IMR-90 (cell line): ENCODE measurements at regions not wholly inside any gene's neighbourhood (a gene's known extent, or its start where the extent isn't known, plus 50 kb on each side); places are given as distances from the start of the nearest gene placed in this dataset.

Experiments used
- ATAC-seq: fragments of 200-7000 bp; cut with Tn5 transposase; 2 replicates; pipeline ENCODE4 v1.9.1; 2020; ENCODE audit warnings: low read depth, mild to moderate bottlenecking, moderate library complexity
- BruUV-seq: library from RNA; stranded (reverse); fragments of 400-500 nt; replicated peaks from 2 replicates; lab custom pipeline; 2021; lab: Mats Ljungman, UMichigan
- CTCF ChIA-PET: fragments of 300-600 bp; formaldehyde crosslinking; extraction: SDS; loops from one replicate; lab custom pipeline; 2021; ENCODE audit warnings: antibody characterized with exemption; lab: Yijun Ruan, JAX
- POLR2A ChIA-PET: fragments of 300-600 bp; sonication (Branson Sonifier 250); formaldehyde crosslinking; loops from one replicate; lab custom pipeline; 2022; ENCODE audit warnings: antibody characterized with exemption; ENCODE audit not compliant: unreplicated experiment; lab: Charles Lee
- DNase-seq: peaks from one replicate; pipeline ENCODE4 v3.0.0; 2013
- H2AFZ ChIP-seq: replicated peaks from 2 replicates; pipeline ENCODE3; 2013; ENCODE audit warnings: low read length, mild to moderate bottlenecking; ENCODE audit not compliant: poor library complexity
- H2AK5ac ChIP-seq: 2 replicates; pipeline ENCODE4 v1.6.1; 2013; ENCODE audit warnings: low read depth, low read length, inconsistent platforms
- H2AK9ac ChIP-seq: replicated peaks from 2 replicates; pipeline ENCODE3; 2013; ENCODE audit warnings: mild to moderate bottlenecking, low read depth, low read length, moderate library complexity; ENCODE audit not compliant: poor library complexity
- H2BK120ac ChIP-seq: 2 replicates; pipeline ENCODE4 v1.6.1; 2013; ENCODE audit warnings: low read depth, low read length, inconsistent platforms
- H2BK15ac ChIP-seq: 3 replicates; pipeline ENCODE4 v1.6.1; 2013; ENCODE audit warnings: low read depth, low read length, inconsistent platforms
- H2BK20ac ChIP-seq: 2 replicates; pipeline ENCODE4 v1.6.1; 2013; ENCODE audit warnings: low read depth, mild to moderate bottlenecking, inconsistent platforms, low read length, moderate library complexity
- H2BK5ac ChIP-seq: 2 replicates; pipeline ENCODE4 v1.6.1; 2013; ENCODE audit warnings: mild to moderate bottlenecking, low read depth, low read length, inconsistent platforms; ENCODE audit not compliant: poor library complexity, severe bottlenecking
- H3K14ac ChIP-seq: replicated peaks from 2 replicates; pipeline ENCODE4 v1.6.1; 2013; ENCODE audit warnings: low read depth, low read length, inconsistent platforms
- H3K18ac ChIP-seq: 2 replicates; pipeline ENCODE4 v1.6.1; 2013; ENCODE audit warnings: low read depth, low read length, control low read depth
- H3K23ac ChIP-seq: 2 replicates; pipeline ENCODE4 v1.6.1; 2013; ENCODE audit warnings: low read depth, low read length, inconsistent platforms
- H3K27ac ChIP-seq: 2 replicates; pipeline ENCODE4 v1.5.1; 2013; ENCODE audit warnings: mild to moderate bottlenecking, control low read depth, low read length; ENCODE audit not compliant: insufficient read depth
- H3K27me3 ChIP-seq: 2 replicates; pipeline ENCODE4 v1.6.1; 2013; ENCODE audit warnings: low read length; ENCODE audit not compliant: control insufficient read depth, insufficient read depth
- H3K36me3 ChIP-seq: 2 replicates; pipeline ENCODE4 v1.6.1; 2013; ENCODE audit warnings: low read length, mixed read lengths; ENCODE audit not compliant: control insufficient read depth, insufficient read depth
- H3K4ac ChIP-seq: 2 replicates; pipeline ENCODE4 v1.6.1; 2013; ENCODE audit warnings: low read depth, low read length, inconsistent platforms
- H3K4me1 ChIP-seq: 2 replicates; pipeline ENCODE4 v1.6.1; 2013; ENCODE audit warnings: low read length, mixed read lengths; ENCODE audit not compliant: control insufficient read depth, insufficient read depth
- H3K4me2 ChIP-seq: 2 replicates; pipeline ENCODE4 v1.6.1; 2013; ENCODE audit warnings: low read depth, mild to moderate bottlenecking, control low read depth, low read length, moderate library complexity
- H3K4me3 ChIP-seq: 2 replicates; pipeline ENCODE4 v1.5.1; 2013; ENCODE audit warnings: low read depth, mild to moderate bottlenecking, control low read depth, low read length, moderate library complexity; ENCODE audit not compliant: insufficient read depth
- H3K56ac ChIP-seq: 2 replicates; pipeline ENCODE4 v1.6.1; 2013; ENCODE audit warnings: low read length, inconsistent platforms; ENCODE audit not compliant: insufficient read depth; ENCODE audit errors: extremely low read depth
- H3K79me1 ChIP-seq, 2 experiments: 2 replicates each; pipeline ENCODE4 v1.6.1; 2013; ENCODE audit warnings: low read length in 2 of 2, inconsistent platforms in 1 of 2, low read depth in 1 of 2
- H3K9ac ChIP-seq: 2 replicates; pipeline ENCODE4 v1.6.1; 2013; ENCODE audit warnings: low read depth, low read length, control low read depth
- H3K9me1 ChIP-seq: 2 replicates; pipeline ENCODE4 v1.6.1; 2013; ENCODE audit warnings: low read length, inconsistent platforms; ENCODE audit not compliant: insufficient read depth
- H3K9me3 ChIP-seq: 2 replicates; pipeline ENCODE4 v1.6.1; 2013; ENCODE audit warnings: low read length; ENCODE audit not compliant: control insufficient read depth, insufficient read depth
- H4K20me1 ChIP-seq: 2 replicates; pipeline ENCODE4 v1.6.1; 2013; ENCODE audit warnings: low read length, inconsistent platforms; ENCODE audit not compliant: insufficient read depth
- H4K5ac ChIP-seq: 2 replicates; pipeline ENCODE4 v1.6.1; 2013; ENCODE audit warnings: mild to moderate bottlenecking, low read depth, low read length, control low read depth
- H4K8ac ChIP-seq, 2 experiments: 2 replicates each; pipeline ENCODE4 v1.6.1; 2013; ENCODE audit warnings: low read depth in 2 of 2, low read length in 2 of 2, control low read depth in 1 of 2, inconsistent platforms in 1 of 2
- H4K91ac ChIP-seq: 2 replicates; pipeline ENCODE4 v1.6.1; 2013; ENCODE audit warnings: low read depth, low read length, inconsistent platforms; ENCODE audit not compliant: insufficient read depth
- BHLHE40 ChIP-seq: fragments of 150-350 bp; IDR thresholded peaks from 2 replicates; pipeline ENCODE4 v1.6.1; 2016; ENCODE audit warnings: mild to moderate bottlenecking, low read depth, low read length
- CHD1 ChIP-seq: IDR thresholded peaks from 2 replicates; pipeline ENCODE4 v1.6.1; 2012; ENCODE audit warnings: low read depth, low read length, improper control_type of control experiment
- MAZ ChIP-seq: IDR thresholded peaks from 2 replicates; pipeline ENCODE4 v1.6.1; 2012; ENCODE audit warnings: low read depth, mild to moderate bottlenecking, low read length, improper control_type of control experiment, moderate library complexity, borderline replicate concordance
- NFE2L2 ChIP-seq: fragments of 150-350 bp; IDR thresholded peaks from 2 replicates; pipeline ENCODE4 v1.6.1; 2016; ENCODE audit warnings: low read depth, mild to moderate bottlenecking, low read length
- RCOR1 ChIP-seq: IDR thresholded peaks from 2 replicates; pipeline ENCODE4 v1.6.1; 2012; ENCODE audit warnings: mild to moderate bottlenecking, low read length, improper control_type of control experiment; ENCODE audit not compliant: insufficient replicate concordance
- RFX5 ChIP-seq: IDR thresholded peaks from 2 replicates; pipeline ENCODE4 v1.8.0; 2012; ENCODE audit warnings: low read depth, mild to moderate bottlenecking, low read length, moderate library complexity
- WGBS, 2 experiments: methylation state at CpG; one replicate each; pipeline versions ENCODE4 v1.1.5 to v1.1.7; 2013; ENCODE audit warnings: missing lambda C conversion rate in 2 of 2; ENCODE audit not compliant: insufficient read length in 1 of 2; ENCODE audit errors: extremely low coverage in 2 of 2; 5-methylcytosine and 5-hydroxymethylcytosine counted together
- dilution Hi-C: fragments of 300-500 bp; cut with HindIII; formaldehyde crosslinking; loops from one replicate; pipeline ENCODE4 v1.14.3; 2018; ENCODE audit warnings: low sequenced_read_pairs; ENCODE audit not compliant: unreplicated experiment
- in situ Hi-C: fragments of 300-500 bp; cut with MboI; formaldehyde crosslinking; loops from 3 replicates; pipeline ENCODE4 v1.14.3; 2019; ENCODE audit warnings: low sequenced_read_pairs, inconsistent platforms, mixed read lengths
- intact Hi-C: fragments of 100-400 bp; cut with micrococcal nuclease; formaldehyde crosslinking; loops from 2 replicates; pipeline ENCODE4 v1.10.0; 2022
- TF ChIP-seq, protein P1 (sequence below): conservative IDR thresholded peaks from 2 replicates; pipeline ENCODE4 v1.5.1; 2012; ENCODE audit warnings: mild to moderate bottlenecking, low read depth, low read length, improper control_type of control experiment

DNA sequence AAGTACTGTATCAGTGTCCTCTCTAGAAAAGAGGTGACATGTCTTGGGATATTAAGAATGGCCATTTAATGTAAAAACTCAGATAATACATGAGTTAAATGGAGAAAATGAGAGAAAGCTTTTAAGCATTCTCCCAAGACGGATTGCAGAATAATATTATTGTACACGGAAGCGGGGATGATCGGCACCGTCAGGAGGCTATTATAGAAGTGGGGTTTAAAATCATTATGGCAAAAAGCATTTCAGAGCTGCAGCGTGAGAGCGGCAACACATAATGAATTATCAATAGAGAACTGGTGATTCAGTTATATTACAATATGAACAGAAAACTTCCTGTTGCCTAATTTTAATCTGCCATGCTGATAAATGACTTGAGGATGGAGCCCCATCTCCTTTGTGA is 261.7 kb upstream of the IRX3 start:
- POLR2A ChIA-PET: no interaction called here
- in situ Hi-C loops: no loop called here

More for the DNA sequence above, 261.7 kb upstream of the IRX3 start:
- Histone ChIP-seq H3K27me3 (no peaks in the 10 kb centered on the region), H3K9ac (no peak overlapping the region), H3K79me1 (no peaks in the 10 kb centered on the region), H3K36me3 (no peaks in the 10 kb centered on the region), H3K4ac (no peak overlapping the region), H2AFZ (no peak overlapping the region), H3K9me3 (no peaks in the 10 kb centered on the region), H3K23ac (no peak overlapping the region), H3K4me1 (no peaks in the 10 kb centered on the region), H3K27ac (no peak overlapping the region), H2AK9ac (no peak overlapping the region), H4K91ac (no peak overlapping the region), H2BK120ac (no peak overlapping the region), H3K14ac (no peak overlapping the region), H4K5ac (no peak overlapping the region), H2BK20ac (no peak overlapping the region), H2BK5ac (no peak overlapping the region), H2BK15ac (no peak overlapping the region), H3K4me2 (no peak overlapping the region), H3K18ac (no peak overlapping the region), H4K20me1 (no peaks in the 10 kb centered on the region), H3K9me1 (no peaks in the 10 kb centered on the region), H3K4me3 (no peak overlapping the region), H2AK5ac (no peak overlapping the region), H3K56ac (no peak overlapping the region), H4K8ac (no peak overlapping the region)
- dilution Hi-C loops (no loop called here), intact Hi-C loops (no loop called here)
- no peak for ATAC-seq
- DNase-seq: no peak
- no TSS peak for BruUV-seq
- CTCF ChIA-PET: no interaction called here
- no CpG with 5 or more reads among the region's 7 CpGs for WGBS, 2 experiments
- no peak for TF ChIP-seq RCOR1
- TF ChIP-seq BHLHE40: no peak
- TF ChIP-seq NFE2L2: no peak
- TF ChIP-seq RFX5: no peak
- no peak for TF ChIP-seq CHD1
- TF ChIP-seq, protein P1, sequence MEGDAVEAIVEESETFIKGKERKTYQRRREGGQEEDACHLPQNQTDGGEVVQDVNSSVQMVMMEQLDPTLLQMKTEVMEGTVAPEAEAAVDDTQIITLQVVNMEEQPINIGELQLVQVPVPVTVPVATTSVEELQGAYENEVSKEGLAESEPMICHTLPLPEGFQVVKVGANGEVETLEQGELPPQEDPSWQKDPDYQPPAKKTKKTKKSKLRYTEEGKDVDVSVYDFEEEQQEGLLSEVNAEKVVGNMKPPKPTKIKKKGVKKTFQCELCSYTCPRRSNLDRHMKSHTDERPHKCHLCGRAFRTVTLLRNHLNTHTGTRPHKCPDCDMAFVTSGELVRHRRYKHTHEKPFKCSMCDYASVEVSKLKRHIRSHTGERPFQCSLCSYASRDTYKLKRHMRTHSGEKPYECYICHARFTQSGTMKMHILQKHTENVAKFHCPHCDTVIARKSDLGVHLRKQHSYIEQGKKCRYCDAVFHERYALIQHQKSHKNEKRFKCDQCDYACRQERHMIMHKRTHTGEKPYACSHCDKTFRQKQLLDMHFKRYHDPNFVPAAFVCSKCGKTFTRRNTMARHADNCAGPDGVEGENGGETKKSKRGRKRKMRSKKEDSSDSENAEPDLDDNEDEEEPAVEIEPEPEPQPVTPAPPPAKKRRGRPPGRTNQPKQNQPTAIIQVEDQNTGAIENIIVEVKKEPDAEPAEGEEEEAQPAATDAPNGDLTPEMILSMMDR: no peak
- TF ChIP-seq MAZ: no peak
